Loucy (cell line): ENCODE measurements at regions not wholly inside any gene's neighbourhood (a gene's known extent, or its start where the extent isn't known, plus 50 kb on each side); places are given as distances from the start of the nearest gene placed in this dataset.

Experiments used
- H2AFZ ChIP-seq: fragments of 200-600 bp; sonication (generic); 2 replicates; pipeline ENCODE4 v1.6.0; 2016; ENCODE audit warnings: antibody characterized with exemption, mild to moderate bottlenecking, low read length, moderate library complexity
- H3F3A ChIP-seq: fragments of 200-600 bp; 2 replicates; pipeline ENCODE4 v1.6.0; 2016; ENCODE audit warnings: antibody characterized with exemption, low read depth, mild to moderate bottlenecking
- H3K27me3 ChIP-seq: fragments of 200-600 bp; sonication (generic); 2 replicates; pipeline ENCODE4 v1.6.1; 2014; ENCODE audit warnings: low read length, mild to moderate bottlenecking; ENCODE audit not compliant: insufficient read depth, poor library complexity, severe bottlenecking
- H3K36me3 ChIP-seq: fragments of 200-600 bp; sonication (generic); 2 replicates; pipeline ENCODE4 v1.6.1; 2016; ENCODE audit warnings: low read length; ENCODE audit not compliant: insufficient read depth
- H3K4me1 ChIP-seq: fragments of 200-600 bp; sonication (generic); 2 replicates; pipeline ENCODE4 v1.5.1; 2014; ENCODE audit warnings: low read length, mild to moderate bottlenecking; ENCODE audit not compliant: insufficient read depth, poor library complexity, severe bottlenecking
- H3K4me2 ChIP-seq: fragments of 200-600 bp; sonication (generic); 2 replicates; pipeline ENCODE4 v1.6.0; 2014; ENCODE audit warnings: antibody characterized with exemption, low read length, low read depth, mild to moderate bottlenecking; ENCODE audit not compliant: poor library complexity, severe bottlenecking
- H3K4me3 ChIP-seq: fragments of 200-600 bp; sonication (generic); 2 replicates; pipeline ENCODE4 v1.5.1; 2014; ENCODE audit warnings: low read length, mild to moderate bottlenecking, mixed read lengths; ENCODE audit not compliant: poor library complexity, severe bottlenecking
- H3K79me2 ChIP-seq: fragments of 200-600 bp; sonication (generic); 2 replicates; pipeline ENCODE4 v1.6.1; 2014; ENCODE audit warnings: low read length; ENCODE audit not compliant: insufficient read depth
- H3K9ac ChIP-seq: fragments of 200-600 bp; sonication (generic); 2 replicates; pipeline ENCODE4 v1.6.0; 2014; ENCODE audit warnings: mild to moderate bottlenecking, low read depth, low read length, moderate library complexity; ENCODE audit not compliant: poor library complexity, severe bottlenecking
- H3K9me2 ChIP-seq: fragments of 200-600 bp; sonication (generic); replicated peaks from 2 replicates; pipeline ENCODE4 v1.6.1; 2016; ENCODE audit warnings: low read depth, low read length, mixed read lengths
- H3K9me3 ChIP-seq: fragments of 200-600 bp; sonication (generic); 2 replicates; pipeline ENCODE4 v1.6.1; 2014; ENCODE audit warnings: mild to moderate bottlenecking, antibody characterized with exemption, low read length, low read depth; ENCODE audit not compliant: insufficient read depth
- H4K20me1 ChIP-seq: fragments of 200-600 bp; sonication (generic); 2 replicates; pipeline ENCODE4 v1.6.0; 2014; ENCODE audit warnings: antibody characterized with exemption, low read length, mild to moderate bottlenecking; ENCODE audit not compliant: insufficient read depth, poor library complexity, severe bottlenecking
- CTCF ChIP-seq: fragments of 200-600 bp; sonication (generic); conservative IDR thresholded peaks from 2 replicates; pipeline ENCODE4 v1.5.1; 2014; ENCODE audit warnings: mild to moderate bottlenecking, antibody characterized with exemption, low read length
- EZH2phosphoT487 ChIP-seq: fragments of 200-600 bp; IDR thresholded peaks from 2 replicates; pipeline ENCODE4 v1.6.1; 2018; ENCODE audit warnings: antibody characterized with exemption, mild to moderate bottlenecking, moderate library complexity, borderline replicate concordance

- no peaks in the 10 kb centered on the region for H3K9me2 ChIP-seq
- TF ChIP-seq CTCF (no peak), EZH2phosphoT487 (no peak)
Measured at GRCh38 chr2:236910781-236911495, 174.8 kb upstream of the COPS8 start.

GRCh38 chr2:236912326-236913120 is 173.2 kb upstream of the COPS8 start:
- Histone ChIP-seq H3K4me1 (peaks cover 7% of the 10 kb centered on the region), H3K36me3 (no peaks in the 10 kb centered on the region), H3K9me2 (no peaks in the 10 kb centered on the region), H3K27me3 (no peaks in the 10 kb centered on the region), H2AFZ (no peak overlapping the region), H3K9me3 (no peaks in the 10 kb centered on the region), H3K4me2 (no peak overlapping the region), H4K20me1 (no peaks in the 10 kb centered on the region), H3F3A (no peaks in the 10 kb centered on the region), H3K9ac (no peak overlapping the region), H3K79me2 (no peaks in the 10 kb centered on the region), H3K4me3 (no peak overlapping the region)
- TF ChIP-seq CTCF: no peak
- TF ChIP-seq EZH2phosphoT487: no peak

More at GRCh38 chr2:236910781-236911495, 174.8 kb upstream of the COPS8 start:
- H3K9me3 ChIP-seq: no peaks in the 10 kb centered on the region
- H3F3A ChIP-seq: no peaks in the 10 kb centered on the region
- no peaks in the 10 kb centered on the region for H3K27me3 ChIP-seq
- H2AFZ ChIP-seq: no peak overlapping the region
- H3K4me2 ChIP-seq: no peak overlapping the region
- H3K4me1 ChIP-seq: peaks cover 7% of the 10 kb centered on the region
- H4K20me1 ChIP-seq: no peaks in the 10 kb centered on the region
- H3K4me3 ChIP-seq: no peak overlapping the region
- no peaks in the 10 kb centered on the region for H3K79me2 ChIP-seq
- no peak overlapping the region for H3K9ac ChIP-seq
- H3K36me3 ChIP-seq: no peaks in the 10 kb centered on the region

- H3K4me1 ChIP-seq: peaks cover 7% of the 10 kb centered on the region
- no peaks in the 10 kb centered on the region for H3K9me2 ChIP-seq
- no peak overlapping the region for H3K9ac ChIP-seq
- TF ChIP-seq EZH2phosphoT487: no peak
- no peak for TF ChIP-seq CTCF
- H3K9me3 ChIP-seq: no peaks in the 10 kb centered on the region
- no peaks in the 10 kb centered on the region for H4K20me1 ChIP-seq
- H3K79me2 ChIP-seq: no peaks in the 10 kb centered on the region
- H3F3A ChIP-seq: no peaks in the 10 kb centered on the region
- H3K27me3 ChIP-seq: no peaks in the 10 kb centered on the region
- H2AFZ ChIP-seq: no peak overlapping the region
- H3K4me3 ChIP-seq: no peak overlapping the region
- no peaks in the 10 kb centered on the region for H3K36me3 ChIP-seq
- no peak overlapping the region for H3K4me2 ChIP-seq
Measured at GRCh38 chr2:236915186-236915585, 170.5 kb upstream of the COPS8 start.
